ENCODE measurements at regions not wholly inside any gene's neighbourhood (a gene's known extent, or its start where the extent isn't known, plus 50 kb on each side); places are given as distances from the start of the nearest gene placed in this dataset.

- Mint-ChIP-seq H3K4me3 (no peak overlapping the region), H3K27ac (no peak overlapping the region), H3K9me3 (peaks cover 10 to 11% of the 10 kb centered on the region in 2 donors), H3K4me1 (no peaks in the 10 kb centered on the region), H3K27me3 (ENCODE audit: low read depth in 2 of 2) (no peaks in the 10 kb centered on the region), H3K36me3 (no peaks in the 10 kb centered on the region)
- H3K9me3 ChIP-seq (ENCODE audit: control insufficient read depth, insufficient read depth, low read length) = no peaks in the 10 kb centered on the region
- H3K27me3 ChIP-seq (ENCODE audit: control insufficient read depth, insufficient read depth, low read length) = peaks cover 2% of the 10 kb centered on the region
- no peak overlapping the region for H3K4me3 ChIP-seq (ENCODE audit: low read length)
- no peaks in the 10 kb centered on the region for H3K4me1 ChIP-seq (ENCODE audit: control insufficient read depth, insufficient read depth, low read length)
- WGBS (ENCODE audit: insufficient coverage) = 40% methylated on average over 3 of the region's 3 CpGs
- H3K36me3 ChIP-seq (ENCODE audit: control insufficient read depth, insufficient read depth, low read length) = no peaks in the 10 kb centered on the region
- intact Hi-C loops (cut with micrococcal nuclease) = no loop called here
- DNase-seq = no peak
- no peak for ATAC-seq
- TF ChIP-seq CTCF (IDR thresholded peaks at IDR 0.05) = no peak
- no peak overlapping the region for H3K27ac ChIP-seq (ENCODE audit: low read length)
These were observed 355.2 kb downstream of the RAB38 start for GRCh38 chr11:87820011-87820410.

GRCh38 chr11:87819151-87819550 is 356.1 kb downstream of the RAB38 start:
- 29% methylated on average over 1 of the region's 1 CpG for WGBS (ENCODE audit: insufficient coverage)
- Mint-ChIP-seq H3K4me1 (no peaks in the 10 kb centered on the region), H3K27me3 (ENCODE audit: low read depth in 2 of 2) (no peaks in the 10 kb centered on the region), H3K4me3 (no peak overlapping the region), H3K9me3 (peaks cover 6 to 10% of the 10 kb centered on the region in 2 donors), H3K36me3 (no peaks in the 10 kb centered on the region), H3K27ac (no peak overlapping the region)
- DNase-seq (no peak), ATAC-seq (no peak)
- intact Hi-C loops (cut with micrococcal nuclease) = no loop called here
- no peak overlapping the region for H3K27ac ChIP-seq (ENCODE audit: low read length)
- H3K9me3 ChIP-seq (ENCODE audit: control insufficient read depth, insufficient read depth, low read length) = no peaks in the 10 kb centered on the region
- H3K4me3 ChIP-seq (ENCODE audit: low read length) = no peak overlapping the region
- TF ChIP-seq CTCF (IDR thresholded peaks at IDR 0.05) = no peak
- peaks cover 2% of the 10 kb centered on the region for H3K27me3 ChIP-seq (ENCODE audit: control insufficient read depth, insufficient read depth, low read length)
- H3K36me3 ChIP-seq (ENCODE audit: control insufficient read depth, insufficient read depth, low read length) = no peaks in the 10 kb centered on the region
- H3K4me1 ChIP-seq (ENCODE audit: control insufficient read depth, insufficient read depth, low read length) = no peaks in the 10 kb centered on the region

- H3K27me3 Mint-ChIP-seq (ENCODE audit: low read depth in 2 of 2) = no peaks in the 10 kb centered on the region
- no peak overlapping the region for H3K4me3 Mint-ChIP-seq
- Histone ChIP-seq H3K4me1 (ENCODE audit: control insufficient read depth, insufficient read depth, low read length) (no peaks in the 10 kb centered on the region), H3K4me3 (ENCODE audit: low read length) (no peak overlapping the region), H3K27ac (ENCODE audit: low read length) (no peak overlapping the region), H3K36me3 (ENCODE audit: control insufficient read depth, insufficient read depth, low read length) (no peaks in the 10 kb centered on the region), H3K27me3 (ENCODE audit: control insufficient read depth, insufficient read depth, low read length) (no peaks in the 10 kb centered on the region), H3K9me3 (ENCODE audit: control insufficient read depth, insufficient read depth, low read length) (no peaks in the 10 kb centered on the region)
- ATAC-seq (no peak), DNase-seq (no peak)
- H3K36me3 Mint-ChIP-seq = no peaks in the 10 kb centered on the region
- H3K27ac Mint-ChIP-seq = no peak overlapping the region
- H3K4me1 Mint-ChIP-seq = no peaks in the 10 kb centered on the region
- intact Hi-C loops (cut with micrococcal nuclease) = no loop called here
- peaks cover 6 to 8% of the 10 kb centered on the region in 2 donors for H3K9me3 Mint-ChIP-seq
- 83% methylated on average over 6 of the region's 10 CpGs for WGBS (ENCODE audit: insufficient coverage)
- no peak for TF ChIP-seq CTCF (IDR thresholded peaks at IDR 0.05)
These were observed 362.5 kb downstream of the RAB38 start for GRCh38 chr11:87812571-87813365.

- H3K27me3 ChIP-seq (ENCODE audit: control insufficient read depth, insufficient read depth, low read length) = no peaks in the 10 kb centered on the region
- ATAC-seq = no peak
- Mint-ChIP-seq H3K27me3 (ENCODE audit: low read depth in 2 of 2) (no peaks in the 10 kb centered on the region), H3K9me3 (peaks cover 6 to 8% of the 10 kb centered on the region in 2 donors), H3K36me3 (no peaks in the 10 kb centered on the region), H3K4me1 (no peaks in the 10 kb centered on the region), H3K4me3 (no peak overlapping the region), H3K27ac (no peak overlapping the region)
- intact Hi-C loops (cut with micrococcal nuclease) = no loop called here
- no peak for TF ChIP-seq CTCF (IDR thresholded peaks at IDR 0.05)
- no peak overlapping the region for H3K4me3 ChIP-seq (ENCODE audit: low read length)
- no peaks in the 10 kb centered on the region for H3K36me3 ChIP-seq (ENCODE audit: control insufficient read depth, insufficient read depth, low read length)
- H3K9me3 ChIP-seq (ENCODE audit: control insufficient read depth, insufficient read depth, low read length) = no peaks in the 10 kb centered on the region
- no peak overlapping the region for H3K27ac ChIP-seq (ENCODE audit: low read length)
- no peak for DNase-seq
- WGBS (ENCODE audit: insufficient coverage) = 99% methylated on average over 4 of the region's 4 CpGs
- no peaks in the 10 kb centered on the region for H3K4me1 ChIP-seq (ENCODE audit: control insufficient read depth, insufficient read depth, low read length)
These were observed 364.8 kb downstream of the RAB38 start for GRCh38 chr11:87810486-87810885.

Data from natural killer cell (primary cell).